GM23338 (cell line): ENCODE measurements at regions not wholly inside any gene's neighbourhood (a gene's known extent, or its start where the extent isn't known, plus 50 kb on each side); places are given as distances from the start of the nearest gene placed in this dataset.
A peak's percentile ranks its signal among the peaks of the same experiment; 100 is the strongest.

Source experiments
- ATAC-seq: fragments of 200-7000 bp; cut with Tn5 transposase; 3 replicates; pipeline ENCODE4 v1.9.1; 2020
- DNase-seq: peaks from one replicate; pipeline ENCODE4 v3.0.0-alpha.2; 2015; ENCODE audit warnings: low spot score
- H2AFZ ChIP-seq: fragments of 200-600 bp; sonication (generic); 2 replicates; pipeline ENCODE4 v1.8.0; 2016; ENCODE audit warnings: antibody characterized with exemption, mild to moderate bottlenecking, moderate library complexity
- H3F3A ChIP-seq: fragments of 200-600 bp; sonication (generic); replicated peaks from 2 replicates; pipeline ENCODE4 v1.8.0; 2017; ENCODE audit warnings: antibody characterized with exemption, mixed run types, low read depth
- H3K27ac ChIP-seq: fragments of 200-600 bp; sonication (generic); 2 replicates; pipeline ENCODE4 v1.6.1; 2016; ENCODE audit warnings: low read depth
- H3K27me3 ChIP-seq: fragments of 200-600 bp; sonication (generic); 2 replicates; pipeline ENCODE4 v1.8.0; 2016; ENCODE audit warnings: mild to moderate bottlenecking, mixed run types, moderate library complexity; ENCODE audit not compliant: insufficient read depth
- H3K36me3 ChIP-seq: fragments of 200-600 bp; sonication (generic); 2 replicates; pipeline ENCODE4 v1.8.0; 2016; ENCODE audit warnings: mild to moderate bottlenecking; ENCODE audit not compliant: insufficient read depth
- H3K4me1 ChIP-seq: fragments of 200-600 bp; sonication (generic); 2 replicates; pipeline ENCODE4 v1.8.0; 2016; ENCODE audit warnings: mild to moderate bottlenecking, moderate library complexity; ENCODE audit not compliant: insufficient read depth
- H3K4me2 ChIP-seq: fragments of 200-600 bp; sonication (generic); 2 replicates; pipeline ENCODE4 v1.7.1; 2017; ENCODE audit warnings: mixed run types
- H3K4me3 ChIP-seq: fragments of 200-600 bp; sonication (generic); 2 replicates; pipeline ENCODE4 v1.6.1; 2016; ENCODE audit warnings: mixed run types
- H3K79me2 ChIP-seq: fragments of 200-600 bp; sonication (generic); replicated peaks from 2 replicates; pipeline ENCODE4 v1.8.0; 2017; ENCODE audit warnings: mild to moderate bottlenecking; ENCODE audit not compliant: insufficient read depth
- H3K9me2 ChIP-seq: fragments of 200-600 bp; sonication (generic); 2 replicates; pipeline ENCODE4 v1.8.0; 2017; ENCODE audit not compliant: insufficient read depth
- H4K20me1 ChIP-seq: fragments of 200-600 bp; sonication (generic); replicated peaks from 2 replicates; pipeline ENCODE4 v1.8.0; 2017; ENCODE audit warnings: mild to moderate bottlenecking; ENCODE audit not compliant: insufficient read depth
- H3K27ac Mint-ChIP-seq: 2 replicates; pipeline ENCODE4 v1.8.0; 2020; ENCODE audit warnings: inconsistent platforms, mild to moderate bottlenecking, moderate library complexity, mixed read lengths
- H3K27me3 Mint-ChIP-seq: 3 replicates; pipeline ENCODE4 v1.8.0; 2022; ENCODE audit warnings: low read depth, mild to moderate bottlenecking, moderate library complexity, mixed read lengths, inconsistent platforms; ENCODE audit not compliant: insufficient read depth, poor library complexity
- H3K36me3 Mint-ChIP-seq: 3 replicates; pipeline ENCODE4 v1.8.0; 2021; ENCODE audit warnings: low read depth, mild to moderate bottlenecking, inconsistent platforms, moderate library complexity, mixed read lengths
- H3K4me1 Mint-ChIP-seq: 3 replicates; pipeline ENCODE4 v1.8.0; 2020; ENCODE audit warnings: mild to moderate bottlenecking, inconsistent platforms, mixed read lengths
- H3K4me3 Mint-ChIP-seq: 3 replicates; pipeline ENCODE4 v1.8.0; 2021; ENCODE audit warnings: moderate library complexity, mild to moderate bottlenecking, inconsistent platforms, mixed read lengths
- H3K9me3 Mint-ChIP-seq: 3 replicates; pipeline ENCODE4 v1.8.0; 2020; ENCODE audit warnings: moderate library complexity, mild to moderate bottlenecking, inconsistent platforms, mixed read lengths
- CREB1 ChIP-seq: fragments of 250-450 bp; sonication (Bioruptor Pico); IDR thresholded peaks from 2 replicates; pipeline ENCODE4 v1.5.0; 2020; ENCODE audit warnings: low read depth, mild to moderate bottlenecking, moderate library complexity
- EZH2 ChIP-seq: fragments of 200-600 bp; sonication (generic); IDR thresholded peaks from one replicate; pipeline ENCODE4 v1.8.0; 2017; ENCODE audit warnings: antibody characterized with exemption, mild to moderate bottlenecking, low read depth; ENCODE audit not compliant: unreplicated experiment
- EZH2phosphoT487 ChIP-seq: fragments of 200-600 bp; sonication (generic); IDR thresholded peaks from one replicate; pipeline ENCODE4 v1.8.1; 2018; ENCODE audit warnings: antibody characterized with exemption; ENCODE audit not compliant: unreplicated experiment
- JUNB ChIP-seq: IDR thresholded peaks from one replicate; pipeline ENCODE4 v1.6.1; 2016; ENCODE audit warnings: antibody characterized with exemption; ENCODE audit not compliant: unreplicated experiment
- NANOG ChIP-seq: IDR thresholded peaks from 2 replicates; pipeline ENCODE4 v1.6.1; 2016; ENCODE audit warnings: antibody characterized with exemption, borderline replicate concordance
- POLR2AphosphoS5 ChIP-seq: IDR thresholded peaks from 2 replicates; pipeline ENCODE4 v1.6.1; 2016; ENCODE audit warnings: antibody characterized with exemption, low read depth
- REST ChIP-seq: IDR thresholded peaks from one replicate; pipeline ENCODE4 v1.6.1; 2018; ENCODE audit warnings: antibody characterized with exemption; ENCODE audit not compliant: unreplicated experiment
- STAT1 ChIP-seq: IDR thresholded peaks from one replicate; pipeline ENCODE4 v1.6.1; 2016; ENCODE audit warnings: antibody characterized with exemption; ENCODE audit not compliant: unreplicated experiment
- ZNF114 ChIP-seq: fragments of 250-450 bp; sonication (Bioruptor Pico); IDR thresholded peaks from 2 replicates; pipeline ENCODE4 v1.5.0; 2020; ENCODE audit warnings: mild to moderate bottlenecking, moderate library complexity
- ZNF462 ChIP-seq: fragments of 250-450 bp; sonication (Bioruptor Pico); IDR thresholded peaks from 2 replicates; pipeline ENCODE4 v1.5.0; 2020; ENCODE audit warnings: mild to moderate bottlenecking, moderate library complexity
- TF ChIP-seq, protein P1 (sequence below): IDR thresholded peaks from 2 replicates; pipeline ENCODE4 v1.6.1; 2016; ENCODE audit warnings: antibody characterized with exemption
- TF ChIP-seq, protein P2 (sequence below), 2 experiments: fragments of 200-600 bp in 1 of 2; sonication (generic) in 1 of 2; conservative IDR thresholded peaks; 2 replicates each; pipeline versions ENCODE4 v1.5.1 to v1.6.1; 2016 to 2017; ENCODE audit warnings: antibody characterized with exemption in 2 of 2, low read depth in 2 of 2, mild to moderate bottlenecking in 2 of 2, moderate library complexity in 1 of 2

DNA sequence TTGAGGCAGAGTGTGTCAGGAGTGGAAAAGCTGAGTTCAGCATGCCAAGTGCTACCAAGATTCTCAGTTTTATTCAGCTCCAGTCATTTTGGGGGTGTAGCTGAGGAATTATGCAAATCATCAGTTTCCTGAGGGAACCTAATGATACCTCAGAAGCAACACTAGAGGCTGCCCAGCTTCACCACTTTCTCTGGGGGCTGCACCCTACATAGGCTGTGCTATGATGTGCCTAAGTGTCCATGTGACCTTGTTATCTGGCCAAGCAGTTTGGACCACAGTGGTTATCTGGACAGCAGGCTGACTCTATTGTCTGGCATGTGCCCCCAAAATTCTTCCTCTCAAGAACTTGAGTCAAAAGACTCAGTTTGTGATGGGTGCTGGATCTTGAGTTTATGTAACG is 374.6 kb upstream of the SYNCRIP start:
- Histone ChIP-seq H3K9me2 (no peaks in the 10 kb centered on the region), H3K27me3 (no peaks in the 10 kb centered on the region), H3K4me3 (no peak overlapping the region), H2AFZ (peak overlapping the region; percentile 70; the same call in 1 of the 2 replicates), H3K36me3 (no peaks in the 10 kb centered on the region), H3K4me2 (no peak overlapping the region), H3K79me2 (no peaks in the 10 kb centered on the region), H3K27ac (no peak overlapping the region), H4K20me1 (no peaks in the 10 kb centered on the region), H3F3A (no peaks in the 10 kb centered on the region), H3K4me1 (no peaks in the 10 kb centered on the region)
- no peaks in the 10 kb centered on the region for H3K4me1 Mint-ChIP-seq
- ATAC-seq: no peak
- H3K9me3 Mint-ChIP-seq: peaks cover 2% of the 10 kb centered on the region; the same call in 2 of the 3 replicates
- DNase-seq: no peak
- H3K27me3 Mint-ChIP-seq: no peaks in the 10 kb centered on the region
- TF ChIP-seq EZH2 (no peak), ZNF462 (CRISPR knock-in tag) (no peak), POLR2AphosphoS5 (no peak), REST (no peak), EZH2phosphoT487 (no peak), JUNB (no peak), ZNF114 (CRISPR knock-in tag) (no peak), STAT1 (no peak), NANOG (no peak), CREB1 (CRISPR knock-in tag) (no peak)
- TF ChIP-seq, protein P1, sequence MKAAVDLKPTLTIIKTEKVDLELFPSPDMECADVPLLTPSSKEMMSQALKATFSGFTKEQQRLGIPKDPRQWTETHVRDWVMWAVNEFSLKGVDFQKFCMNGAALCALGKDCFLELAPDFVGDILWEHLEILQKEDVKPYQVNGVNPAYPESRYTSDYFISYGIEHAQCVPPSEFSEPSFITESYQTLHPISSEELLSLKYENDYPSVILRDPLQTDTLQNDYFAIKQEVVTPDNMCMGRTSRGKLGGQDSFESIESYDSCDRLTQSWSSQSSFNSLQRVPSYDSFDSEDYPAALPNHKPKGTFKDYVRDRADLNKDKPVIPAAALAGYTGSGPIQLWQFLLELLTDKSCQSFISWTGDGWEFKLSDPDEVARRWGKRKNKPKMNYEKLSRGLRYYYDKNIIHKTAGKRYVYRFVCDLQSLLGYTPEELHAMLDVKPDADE: no peak
- TF ChIP-seq, protein P2, sequence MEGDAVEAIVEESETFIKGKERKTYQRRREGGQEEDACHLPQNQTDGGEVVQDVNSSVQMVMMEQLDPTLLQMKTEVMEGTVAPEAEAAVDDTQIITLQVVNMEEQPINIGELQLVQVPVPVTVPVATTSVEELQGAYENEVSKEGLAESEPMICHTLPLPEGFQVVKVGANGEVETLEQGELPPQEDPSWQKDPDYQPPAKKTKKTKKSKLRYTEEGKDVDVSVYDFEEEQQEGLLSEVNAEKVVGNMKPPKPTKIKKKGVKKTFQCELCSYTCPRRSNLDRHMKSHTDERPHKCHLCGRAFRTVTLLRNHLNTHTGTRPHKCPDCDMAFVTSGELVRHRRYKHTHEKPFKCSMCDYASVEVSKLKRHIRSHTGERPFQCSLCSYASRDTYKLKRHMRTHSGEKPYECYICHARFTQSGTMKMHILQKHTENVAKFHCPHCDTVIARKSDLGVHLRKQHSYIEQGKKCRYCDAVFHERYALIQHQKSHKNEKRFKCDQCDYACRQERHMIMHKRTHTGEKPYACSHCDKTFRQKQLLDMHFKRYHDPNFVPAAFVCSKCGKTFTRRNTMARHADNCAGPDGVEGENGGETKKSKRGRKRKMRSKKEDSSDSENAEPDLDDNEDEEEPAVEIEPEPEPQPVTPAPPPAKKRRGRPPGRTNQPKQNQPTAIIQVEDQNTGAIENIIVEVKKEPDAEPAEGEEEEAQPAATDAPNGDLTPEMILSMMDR (conservative IDR thresholded peaks at IDR 0.05; ENCODE audit: low read depth in 2 of 2): no peak
- no peak overlapping the region for H3K27ac Mint-ChIP-seq
- H3K36me3 Mint-ChIP-seq: no peaks in the 10 kb centered on the region; the same call in 2 of the 3 replicates
- no peak overlapping the region for H3K4me3 Mint-ChIP-seq
